Astrocyte of the cerebellum (primary cell): ENCODE measurements at regions not wholly inside any gene's neighbourhood (a gene's known extent, or its start where the extent isn't known, plus 50 kb on each side); places are given as distances from the start of the nearest gene placed in this dataset.

ENCODE experiments used
- DNase-seq: peaks from one replicate; pipeline ENCODE4 v3.0.0-alpha.2; 2011; ENCODE audit warnings: low read depth
- H3K4me3 ChIP-seq: 2 replicates; pipeline ENCODE4 v1.5.1; 2011; ENCODE audit warnings: mild to moderate bottlenecking, low read depth, low read length, moderate library complexity
- CTCF ChIP-seq: IDR thresholded peaks from 2 replicates; pipeline ENCODE4 v1.5.1; 2012; ENCODE audit warnings: low read length, low read depth, moderate library complexity, mild to moderate bottlenecking; ENCODE audit errors: missing control alignments
- in situ Hi-C: cut with HindIII; loops from 2 replicates; pipeline ENCODE4 v1.10.0; 2017; ENCODE audit warnings: low sequenced_read_pairs

DNA sequence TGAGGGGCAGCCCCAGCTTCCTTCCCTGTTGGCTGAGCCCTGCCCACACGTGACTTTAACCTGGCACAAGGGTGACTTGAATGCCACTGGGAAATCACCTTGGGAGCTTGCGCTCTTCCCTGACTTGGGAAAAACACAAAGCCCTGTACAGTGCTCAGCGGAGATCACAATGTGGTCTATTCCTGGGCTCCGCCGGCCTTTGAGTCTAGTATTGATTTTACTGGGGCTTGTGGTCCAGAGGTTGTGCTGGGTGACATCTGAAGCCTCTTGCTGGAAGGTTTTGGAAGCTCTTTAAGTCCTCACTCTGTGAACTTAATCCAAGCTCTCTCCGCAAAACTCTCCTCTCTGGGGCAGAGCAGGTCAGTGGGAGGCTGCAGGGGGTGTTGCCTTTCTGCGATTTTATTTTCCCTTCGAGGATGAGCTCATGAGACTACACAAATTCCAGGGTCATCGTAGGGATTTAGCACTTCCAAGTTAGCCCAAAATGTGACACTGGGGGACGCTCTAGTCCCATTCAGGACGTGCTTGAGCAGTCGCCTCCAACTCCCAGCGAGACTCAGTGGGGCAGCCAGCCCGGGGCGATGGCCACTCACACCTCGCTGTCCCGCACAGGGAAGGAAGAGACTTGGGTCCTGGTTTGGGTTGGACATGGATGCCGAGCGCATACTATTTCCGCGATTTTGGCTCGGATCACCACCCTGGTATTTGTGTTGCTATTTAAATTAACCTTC, 291.9 kb upstream of the AJAP1 start:
- in situ Hi-C loops = no loop called here
- no peak overlapping the region for H3K4me3 ChIP-seq
- TF ChIP-seq CTCF = no peak
- no peak for DNase-seq

- no peak overlapping the region for H3K4me3 ChIP-seq
- in situ Hi-C loops = no loop called here
- TF ChIP-seq CTCF = no peak
- DNase-seq = no peak
Measured at GRCh38 chr1:4366091-4366490, 288.3 kb upstream of the AJAP1 start.

DNA sequence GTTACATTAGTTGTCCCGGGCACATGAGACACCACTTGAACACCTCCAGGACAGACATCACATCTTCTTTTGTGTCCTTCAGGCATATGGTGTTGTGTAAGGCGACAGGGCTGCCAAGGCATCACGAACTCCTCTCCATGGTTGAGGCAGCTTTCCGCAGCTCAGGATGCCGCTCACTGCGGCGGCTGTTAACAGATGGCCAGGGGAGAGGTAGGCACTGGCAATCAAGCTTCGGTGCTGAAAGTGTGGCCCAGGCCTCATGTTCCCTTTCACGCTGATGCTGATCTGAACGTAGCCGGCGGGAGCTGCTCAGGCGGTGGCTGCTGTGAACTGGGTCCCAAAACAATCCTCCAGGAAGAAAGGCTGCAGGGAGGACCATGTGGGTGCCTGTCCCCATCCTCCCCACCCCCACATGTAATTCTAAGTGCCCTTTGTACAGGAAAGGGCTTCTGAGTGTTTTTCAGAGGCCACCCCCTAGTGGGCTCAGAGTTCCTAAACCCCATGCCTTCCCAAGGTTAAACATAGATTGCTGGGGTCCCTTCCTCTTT, 287.1 kb upstream of the AJAP1 start:
- in situ Hi-C loops = no loop called here
- no peak for DNase-seq

DNA sequence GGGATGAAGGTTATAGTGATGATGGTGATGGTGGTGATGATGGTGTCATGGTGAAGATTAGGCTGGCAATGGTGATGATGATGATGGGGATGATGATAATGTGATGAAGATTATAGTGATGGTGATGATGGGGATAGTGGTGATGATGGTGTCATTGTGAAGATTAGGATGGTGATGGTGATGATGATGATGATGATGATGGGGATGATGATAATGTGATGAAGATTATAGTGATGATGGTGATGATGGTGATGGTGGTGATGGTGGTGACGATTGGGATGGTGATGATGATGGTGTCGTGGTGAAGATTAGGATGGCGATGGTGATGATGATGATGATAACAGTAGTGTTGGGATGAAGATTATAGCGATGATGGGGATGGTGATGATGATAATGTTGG, 285.1 kb upstream of the AJAP1 start:
- in situ Hi-C loops = no loop called here
- DNase-seq = no peak
- H3K4me3 ChIP-seq = no peak overlapping the region
- no peak for TF ChIP-seq CTCF

More for the DNA sequence above, 287.1 kb upstream of the AJAP1 start:
- H3K4me3 ChIP-seq = no peak overlapping the region
- no peak for TF ChIP-seq CTCF

GRCh38 chr1:4371849-4372248, 282.6 kb upstream of the AJAP1 start:
- DNase-seq = no peak
- in situ Hi-C loops = no loop called here
- no peak overlapping the region for H3K4me3 ChIP-seq
- TF ChIP-seq CTCF = no peak

DNA sequence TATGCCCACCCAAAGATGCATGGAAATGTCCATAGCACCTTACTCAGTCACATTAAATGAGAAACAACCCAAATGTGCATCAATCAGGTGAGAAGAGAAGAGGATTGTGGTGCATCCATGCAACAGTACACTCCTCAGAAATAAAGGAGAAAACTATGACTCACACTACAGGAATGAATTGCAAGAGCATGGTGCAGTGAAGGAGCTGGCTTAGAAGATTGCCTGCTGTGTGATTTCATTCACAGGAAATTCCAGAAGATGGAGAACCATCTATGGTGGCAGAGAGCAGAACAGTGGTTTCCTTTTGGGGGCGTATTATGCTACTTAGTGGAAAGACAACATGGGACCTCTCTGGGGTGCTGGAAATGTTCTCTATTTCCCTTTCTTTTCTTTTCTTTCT, 278.6 kb upstream of the AJAP1 start:
- in situ Hi-C loops = no loop called here
- H3K4me3 ChIP-seq = no peak overlapping the region
- TF ChIP-seq CTCF = no peak
- peak; percentile 28 for DNase-seq
